GM18507 (cell line): ENCODE measurements at regions not wholly inside any gene's neighbourhood (a gene's known extent, or its start where the extent isn't known, plus 50 kb on each side); places are given as distances from the start of the nearest gene placed in this dataset.
"Not testable (repeated sequence)": the region's sequence is repeated elsewhere in the genome, so short reads cannot be mapped to it uniquely, and the experiment has no call there.

Experiments used
- DNase-seq: peaks from one replicate; pipeline ENCODE4 v3.0.0; 2011; ENCODE audit warnings: low read depth; ENCODE audit not compliant: insufficient read length; ENCODE audit errors: extremely low spot score
- FAIRE-seq: peaks from 2 replicates; lab custom pipeline; 2011; peaks lifted over from hg19 to GRCh38; lab: Jason Lieb, UNC

- DNase-seq = no peak
- no peak for FAIRE-seq
Observed at GRCh38 chr21:39084979-39085729, 98.1 kb downstream of the PSMG1 start.

DNA sequence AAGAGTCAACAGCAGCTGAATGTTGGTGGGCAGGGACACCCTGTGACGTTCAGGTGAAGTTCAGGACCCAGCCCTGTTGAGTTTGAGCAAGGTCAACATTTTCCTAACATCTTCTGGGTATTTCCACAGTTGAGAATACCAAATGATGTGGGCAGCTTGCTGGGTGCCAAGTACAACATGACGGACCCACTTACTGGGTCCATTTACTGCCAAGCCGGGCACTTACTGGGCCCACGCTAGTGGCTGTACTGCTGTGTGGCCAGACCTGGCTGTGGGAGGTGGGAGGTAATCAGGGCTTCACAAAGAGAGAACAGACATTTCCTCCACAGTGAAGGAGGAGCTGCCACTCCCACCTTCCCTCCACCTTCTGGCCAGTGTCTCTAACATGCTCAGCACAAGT, 99.2 kb downstream of the PSMG1 start:
- FAIRE-seq = no peak
- no peak for DNase-seq

DNA sequence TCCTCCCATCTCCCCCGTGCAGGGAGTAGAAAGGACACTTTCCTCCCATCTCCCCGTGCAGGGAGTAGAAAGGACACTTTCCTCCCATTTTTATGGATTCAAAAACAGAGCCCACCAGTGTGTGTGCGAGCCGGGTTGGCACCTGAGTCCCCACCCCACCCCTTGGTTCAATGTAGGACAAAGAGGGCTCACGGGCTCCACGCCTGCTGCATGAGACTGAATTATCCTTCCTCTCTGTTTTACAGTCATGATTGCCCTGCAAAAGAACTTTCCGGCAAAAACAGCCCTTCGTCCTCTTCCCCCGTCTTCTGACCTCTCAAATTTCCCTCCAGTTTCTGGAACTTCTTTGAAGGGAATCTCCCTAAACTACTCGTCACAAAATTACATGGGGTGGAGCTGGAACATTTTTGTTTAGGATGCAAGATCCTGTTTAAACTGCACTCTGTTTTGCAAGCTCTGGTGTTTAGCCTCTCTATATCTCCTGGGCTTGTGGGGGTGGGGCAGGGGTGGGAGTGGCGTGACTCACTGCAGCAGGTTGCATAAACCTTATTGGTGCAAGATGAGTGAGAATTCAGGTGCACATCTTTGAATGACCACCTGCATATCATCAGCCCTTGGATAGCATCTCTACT, 99.8 kb downstream of the PSMG1 start:
- FAIRE-seq (no peak), DNase-seq (no peak)

DNA sequence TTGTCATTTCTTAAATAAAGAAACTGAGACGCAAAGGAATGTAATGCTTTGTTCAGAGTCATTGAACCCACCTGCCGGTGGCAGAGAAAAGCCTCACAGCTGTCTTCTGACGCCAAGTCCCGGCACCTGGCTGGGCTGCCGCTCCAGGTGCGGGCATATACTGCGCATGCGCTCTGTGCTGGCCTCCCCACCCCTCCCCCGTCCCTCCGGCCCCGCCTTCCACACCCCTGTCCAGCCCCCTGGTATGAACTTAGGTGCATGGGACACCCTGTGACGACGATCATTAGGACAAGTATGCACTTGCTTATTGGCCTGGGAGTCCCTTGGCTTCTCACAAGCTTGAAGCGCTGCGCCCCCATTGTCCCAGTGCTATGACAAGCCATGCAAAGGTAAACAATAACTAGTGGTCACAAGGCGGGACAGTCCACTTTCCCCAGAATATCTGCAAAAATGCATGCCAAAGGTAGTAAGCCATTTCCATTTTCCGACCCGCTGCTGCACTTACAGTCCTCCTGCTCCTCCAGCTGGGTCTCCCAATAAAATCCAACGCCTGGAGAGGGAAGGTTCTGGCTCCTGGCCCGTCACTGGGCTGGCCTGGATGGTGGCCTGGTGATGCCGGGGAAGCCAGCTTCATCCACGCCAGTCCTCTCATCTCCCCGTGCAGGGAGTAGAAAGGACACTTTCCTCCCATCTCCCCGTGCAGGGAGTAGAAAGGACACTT, 100.4 kb downstream of the PSMG1 start:
- DNase-seq = no peak
- FAIRE-seq = no peak

DNA sequence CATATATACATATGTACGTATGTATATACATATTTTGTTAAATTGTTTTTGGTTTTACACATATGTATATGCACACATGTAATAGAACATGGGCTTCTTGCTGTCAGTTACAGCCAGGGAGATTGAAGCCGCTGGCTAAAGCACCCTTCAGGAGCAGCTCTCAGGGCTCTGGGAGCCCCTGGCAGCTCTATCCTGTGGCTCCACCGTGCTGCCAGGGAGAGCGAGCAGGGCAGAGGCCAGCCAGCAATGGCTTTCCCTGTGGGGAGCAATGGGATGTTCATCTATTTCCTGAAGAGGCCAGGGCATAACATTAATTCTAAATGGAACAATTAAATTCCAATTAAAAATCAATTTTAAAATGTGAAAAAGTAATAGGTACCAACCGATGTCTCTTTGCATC, 102.9 kb downstream of the PSMG1 start:
- FAIRE-seq (no peak), DNase-seq (no peak)

DNA sequence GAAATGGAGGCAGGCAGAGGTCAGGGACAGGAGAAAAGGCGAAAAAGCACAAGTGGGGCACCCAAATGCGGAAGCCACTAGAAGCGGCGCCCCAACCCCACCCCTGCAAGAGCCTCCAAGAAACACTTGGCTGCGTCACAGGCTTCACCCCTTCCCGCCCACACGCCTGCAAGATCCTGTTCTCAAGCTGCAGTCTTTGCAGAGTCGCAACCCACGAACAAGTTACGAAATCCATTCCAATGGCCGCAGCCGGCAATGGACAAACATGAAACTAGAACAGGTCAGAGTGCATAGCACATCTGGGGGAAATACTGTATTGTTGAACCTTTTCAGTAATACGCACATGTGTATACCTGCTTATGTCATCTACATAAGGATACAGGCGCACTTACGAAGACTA, 103.6 kb downstream of the PSMG1 start:
- FAIRE-seq = no peak
- no peak for DNase-seq

DNA sequence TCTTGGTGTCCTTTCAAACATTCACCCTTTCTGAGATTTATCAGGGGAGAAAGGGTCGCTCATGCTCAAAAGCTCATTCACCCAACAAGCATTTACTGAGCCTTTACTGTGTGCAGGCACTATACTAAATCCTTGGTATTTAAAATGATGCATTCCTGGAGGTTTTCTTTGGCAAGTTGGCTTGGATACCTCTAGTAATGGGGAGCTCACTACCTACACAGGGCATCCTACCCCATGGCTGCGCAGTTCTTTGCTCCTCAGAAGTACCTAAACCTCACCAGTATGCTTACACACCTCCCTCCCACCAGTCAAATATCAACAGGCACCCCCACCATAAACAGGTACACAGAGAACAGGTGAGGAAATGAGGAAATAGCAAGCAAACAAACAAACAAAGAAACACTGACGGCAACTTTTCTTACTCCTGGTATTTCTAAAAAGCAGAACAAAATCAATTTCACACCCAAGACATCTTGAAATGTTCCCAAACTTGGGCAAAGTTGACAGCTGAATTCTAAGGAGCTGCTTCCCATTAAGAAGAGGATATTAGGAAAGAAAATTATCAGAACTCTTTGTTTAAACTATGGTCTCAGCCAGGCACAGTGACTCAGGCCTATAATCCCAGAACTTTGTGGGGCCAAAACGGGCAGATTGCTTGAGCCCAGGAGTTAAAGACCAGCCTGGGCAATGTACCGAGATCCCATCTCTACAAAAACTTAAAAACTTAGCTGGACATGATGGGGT, 104.8 kb downstream of the PSMG1 start:
- FAIRE-seq (no peak), DNase-seq (no peak)

- no peak for DNase-seq
- no peak for FAIRE-seq
Observed at GRCh38 chr21:39077876-39078275, 105.4 kb downstream of the PSMG1 start.

DNA sequence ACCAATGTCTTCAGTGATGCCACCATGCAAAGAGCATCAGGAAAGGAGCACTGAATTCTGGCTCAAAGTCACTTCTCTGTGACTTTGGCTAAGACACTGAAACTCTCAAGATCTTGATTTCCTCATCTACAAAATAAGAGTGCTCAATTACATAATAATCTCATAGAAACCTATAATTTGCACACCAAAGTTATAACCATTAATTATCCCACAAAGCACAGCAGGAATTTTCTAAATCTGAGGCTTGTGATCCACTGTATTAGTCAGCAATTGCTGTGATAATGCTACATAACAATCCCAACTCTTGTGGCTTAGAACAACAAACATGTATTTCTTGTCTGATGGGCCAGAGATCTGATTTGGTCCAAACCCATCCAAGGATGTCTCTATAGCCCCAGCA, 108.7 kb downstream of the PSMG1 start:
- DNase-seq (no peak), FAIRE-seq (no peak)

GRCh38 chr21:39073717-39074116, 109.5 kb downstream of the PSMG1 start:
- no peak for DNase-seq

DNA sequence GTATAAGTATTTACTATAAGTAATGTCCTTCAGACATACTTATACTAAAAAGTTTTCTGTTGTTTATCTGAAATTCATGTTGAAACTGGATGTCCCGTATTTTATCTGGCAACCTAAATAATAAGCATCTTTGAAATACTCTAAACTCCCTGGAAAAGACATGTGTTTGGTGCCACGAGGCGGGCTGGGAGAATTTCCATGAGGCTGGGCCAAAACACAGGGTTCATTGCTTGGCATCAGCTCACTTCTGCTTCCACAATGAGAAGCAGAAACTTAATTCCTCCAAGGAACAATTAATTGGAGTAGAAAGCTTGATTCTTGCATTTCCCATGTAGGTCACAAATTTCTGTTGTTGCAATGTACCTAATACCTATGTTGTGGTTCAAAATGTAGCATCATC, 110.2 kb downstream of the PSMG1 start:
- no peak for DNase-seq
- FAIRE-seq = no peak

More at GRCh38 chr21:39073717-39074116, 109.5 kb downstream of the PSMG1 start:
- no peak for FAIRE-seq

- DNase-seq (no peak), FAIRE-seq (no peak)
Observed at GRCh38 chr21:39072468-39072867, 110.8 kb downstream of the PSMG1 start.

- no peak for FAIRE-seq
Observed at GRCh38 chr21:39071623-39072214, 111.5 kb downstream of the PSMG1 start.

GRCh38 chr21:39069856-39070255, 113.4 kb downstream of the PSMG1 start:
- not testable (repeated sequence) for DNase-seq, FAIRE-seq

More at GRCh38 chr21:39071623-39072214, 111.5 kb downstream of the PSMG1 start:
- DNase-seq = no peak

- DNase-seq = no peak
- FAIRE-seq = no peak
Observed at GRCh38 chr21:39066829-39067780, 116.1 kb downstream of the PSMG1 start.

DNA sequence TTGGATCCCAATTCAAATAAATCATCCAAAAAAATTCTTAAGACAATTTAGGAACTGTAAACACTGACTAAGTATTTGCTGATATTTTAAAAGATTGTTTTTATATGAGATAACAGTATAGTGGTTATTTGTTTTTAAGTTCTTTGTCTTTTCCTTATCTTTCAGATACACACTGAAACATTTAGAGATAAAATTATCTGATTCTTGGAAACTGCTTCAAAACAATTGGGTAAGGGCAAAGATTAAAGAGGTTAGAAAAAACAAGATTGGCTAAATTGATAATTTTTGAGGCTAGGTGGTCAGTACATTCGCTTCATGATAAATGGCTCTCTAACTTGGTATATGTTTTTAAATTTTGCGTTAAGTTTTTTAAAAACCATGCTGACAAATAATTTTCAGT, 117.3 kb downstream of the PSMG1 start:
- DNase-seq (no peak), FAIRE-seq (no peak)

DNA sequence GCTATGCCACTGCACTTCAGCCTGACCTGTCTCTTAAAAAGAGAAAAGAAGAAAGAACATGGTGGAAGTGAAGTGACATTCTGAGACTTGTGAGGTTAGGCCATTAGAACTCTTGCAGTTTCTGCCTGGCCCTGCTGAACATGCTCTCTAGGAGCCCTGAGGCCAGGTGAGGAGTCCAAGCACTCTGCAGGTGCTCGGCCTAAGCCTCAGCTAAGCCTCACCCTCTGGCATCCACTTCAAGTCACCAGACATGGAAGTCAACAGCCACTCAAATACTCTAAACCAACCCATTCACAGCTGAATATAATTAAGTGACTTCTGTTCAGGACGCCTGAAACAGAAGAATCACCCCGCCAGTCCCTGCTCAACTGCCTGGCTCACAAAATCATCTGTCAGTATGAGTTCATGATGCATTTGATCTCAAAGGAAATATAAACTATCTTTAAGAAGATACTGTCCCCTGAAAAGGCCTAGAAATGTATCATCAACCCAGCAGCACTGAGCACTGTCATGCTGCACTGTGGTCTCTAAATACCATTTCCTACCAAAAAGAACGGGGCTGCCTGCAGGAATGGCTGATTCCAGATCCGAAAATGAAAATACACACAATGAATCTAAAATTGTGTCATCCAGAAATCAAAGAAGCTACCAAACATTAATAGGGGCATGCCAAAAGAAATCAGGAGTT, 118.8 kb downstream of the PSMG1 start:
- DNase-seq = no peak
- FAIRE-seq = no peak

- FAIRE-seq (no peak), DNase-seq (no peak)
Observed at GRCh38 chr21:39063517-39063916, 119.7 kb downstream of the PSMG1 start.
